ENCODE measurements at regions not wholly inside any gene's neighbourhood (a gene's known extent, or its start where the extent isn't known, plus 50 kb on each side); places are given as distances from the start of the nearest gene placed in this dataset.

GRCh38 chr14:53740570-53740969 lies 216.1 kb downstream of the BMP4 start:
- H4K20me1 ChIP-seq (replicated peaks; ENCODE audit: control insufficient read depth, insufficient read depth, low read length), result no peaks in the 10 kb centered on the region
- no peak overlapping the region for H2AFZ ChIP-seq (ENCODE audit: low read depth, low read length)
- no peak overlapping the region for H3K27ac ChIP-seq (ENCODE audit: extremely low read depth, low read depth, low read length)
- H3K4me2 ChIP-seq (ENCODE audit: insufficient read depth, low read length), result no peak overlapping the region
- no peak for DNase-seq (ENCODE audit: extremely low read depth in 1 of 4, low spot score in 3 of 4)
- no peaks in the 10 kb centered on the region for H3K27me3 ChIP-seq (ENCODE audit: control insufficient read depth in 2 of 2, insufficient read depth in 2 of 2, low read length in 2 of 2)
- ATAC-seq, result no peak
- in situ Hi-C loops (cut with MboI), result no loop called here
- intact Hi-C loops (cut with micrococcal nuclease), result no loop called here
- no TSS peak for BruUV-seq (replicated peaks)
- no peak for FAIRE-seq
- no peak for TF ChIP-seq KHSRP (IDR thresholded peaks at IDR 0.05)
- no peak overlapping the region for H3K4me3 ChIP-seq
- H3K9me3 ChIP-seq (replicated peaks; ENCODE audit: control insufficient read depth, insufficient read depth, low read depth, low read length), result no peaks in the 10 kb centered on the region
- no peaks in the 10 kb centered on the region for H3K36me3 ChIP-seq (ENCODE audit: control insufficient read depth, insufficient read depth, low read length)
- no peak overlapping the region for H3K9ac ChIP-seq (ENCODE audit: insufficient read depth in 1 of 2, low read depth in 2 of 2, low read length in 2 of 2)
- no peaks in the 10 kb centered on the region for H3K79me2 ChIP-seq (ENCODE audit: control insufficient read depth, insufficient read depth, low read length)
- POLR2A ChIA-PET, result interaction anchor here (1.2 kb wide), 1 partner anchor 9 kb away, joined by 3 read pairs; no protein-coding TSS in a partner anchor
- no peaks in the 10 kb centered on the region for H3K4me1 ChIP-seq (replicated peaks in 1 of 2; ENCODE audit: control insufficient read depth in 2 of 2, insufficient read depth in 2 of 2, low read length in 2 of 2)
- CTCF ChIA-PET (ENCODE audit: low intra/inter-chr PET ratio), result no interaction called here
- H3K9me1 ChIP-seq (ENCODE audit: control insufficient read depth, insufficient read depth, low read length), result no peaks in the 10 kb centered on the region

GRCh38 chr14:53735916-53736315 lies 220.7 kb downstream of the BMP4 start:
- Histone ChIP-seq H3K79me2 (ENCODE audit: control insufficient read depth, insufficient read depth, low read length) (no peaks in the 10 kb centered on the region), H3K36me3 (ENCODE audit: control insufficient read depth, insufficient read depth, low read length) (no peaks in the 10 kb centered on the region), H3K4me3 (no peak overlapping the region), H3K27ac (ENCODE audit: extremely low read depth, low read depth, low read length) (no peak overlapping the region), H3K27me3 (ENCODE audit: control insufficient read depth in 2 of 2, insufficient read depth in 2 of 2, low read length in 2 of 2) (no peaks in the 10 kb centered on the region), H3K9me1 (ENCODE audit: control insufficient read depth, insufficient read depth, low read length) (no peaks in the 10 kb centered on the region), H3K9ac (ENCODE audit: insufficient read depth in 1 of 2, low read depth in 2 of 2, low read length in 2 of 2) (no peak overlapping the region), H3K4me1 (replicated peaks in 1 of 2; ENCODE audit: control insufficient read depth in 2 of 2, insufficient read depth in 2 of 2, low read length in 2 of 2) (no peaks in the 10 kb centered on the region), H3K9me3 (replicated peaks; ENCODE audit: control insufficient read depth, insufficient read depth, low read depth, low read length) (no peaks in the 10 kb centered on the region), H4K20me1 (replicated peaks; ENCODE audit: control insufficient read depth, insufficient read depth, low read length) (no peaks in the 10 kb centered on the region), H2AFZ (ENCODE audit: low read depth, low read length) (no peak overlapping the region), H3K4me2 (ENCODE audit: insufficient read depth, low read length) (no peak overlapping the region)
- no TSS peak for BruUV-seq (replicated peaks)
- POLR2A ChIA-PET, result no interaction called here
- in situ Hi-C loops (cut with MboI) (no loop called here), intact Hi-C loops (cut with micrococcal nuclease) (no loop called here)
- 0% methylated on average over 2 of the region's 2 CpGs for WGBS (ENCODE audit: insufficient coverage, low coverage, missing lambda C conversion rate)
- CTCF ChIA-PET (ENCODE audit: low intra/inter-chr PET ratio), result no interaction called here
- ATAC-seq (no peak), DNase-seq (ENCODE audit: extremely low read depth in 1 of 4, low spot score in 3 of 4) (no peak), FAIRE-seq (no peak)
- no peak for TF ChIP-seq ZBTB49 (CRISPR knock-in tag; IDR thresholded peaks at IDR 0.05; ENCODE audit: borderline replicate concordance)
- TF ChIP-seq, protein P1, sequence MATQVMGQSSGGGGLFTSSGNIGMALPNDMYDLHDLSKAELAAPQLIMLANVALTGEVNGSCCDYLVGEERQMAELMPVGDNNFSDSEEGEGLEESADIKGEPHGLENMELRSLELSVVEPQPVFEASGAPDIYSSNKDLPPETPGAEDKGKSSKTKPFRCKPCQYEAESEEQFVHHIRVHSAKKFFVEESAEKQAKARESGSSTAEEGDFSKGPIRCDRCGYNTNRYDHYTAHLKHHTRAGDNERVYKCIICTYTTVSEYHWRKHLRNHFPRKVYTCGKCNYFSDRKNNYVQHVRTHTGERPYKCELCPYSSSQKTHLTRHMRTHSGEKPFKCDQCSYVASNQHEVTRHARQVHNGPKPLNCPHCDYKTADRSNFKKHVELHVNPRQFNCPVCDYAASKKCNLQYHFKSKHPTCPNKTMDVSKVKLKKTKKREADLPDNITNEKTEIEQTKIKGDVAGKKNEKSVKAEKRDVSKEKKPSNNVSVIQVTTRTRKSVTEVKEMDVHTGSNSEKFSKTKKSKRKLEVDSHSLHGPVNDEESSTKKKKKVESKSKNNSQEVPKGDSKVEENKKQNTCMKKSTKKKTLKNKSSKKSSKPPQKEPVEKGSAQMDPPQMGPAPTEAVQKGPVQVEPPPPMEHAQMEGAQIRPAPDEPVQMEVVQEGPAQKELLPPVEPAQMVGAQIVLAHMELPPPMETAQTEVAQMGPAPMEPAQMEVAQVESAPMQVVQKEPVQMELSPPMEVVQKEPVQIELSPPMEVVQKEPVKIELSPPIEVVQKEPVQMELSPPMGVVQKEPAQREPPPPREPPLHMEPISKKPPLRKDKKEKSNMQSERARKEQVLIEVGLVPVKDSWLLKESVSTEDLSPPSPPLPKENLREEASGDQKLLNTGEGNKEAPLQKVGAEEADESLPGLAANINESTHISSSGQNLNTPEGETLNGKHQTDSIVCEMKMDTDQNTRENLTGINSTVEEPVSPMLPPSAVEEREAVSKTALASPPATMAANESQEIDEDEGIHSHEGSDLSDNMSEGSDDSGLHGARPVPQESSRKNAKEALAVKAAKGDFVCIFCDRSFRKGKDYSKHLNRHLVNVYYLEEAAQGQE (IDR thresholded peaks at IDR 0.05; ENCODE audit: borderline replicate concordance), result no peak
- TF ChIP-seq, protein P1 (CRISPR knock-in tag; IDR thresholded peaks at IDR 0.05; ENCODE audit: low read depth), result no peak
- TF ChIP-seq ZNF589 (CRISPR knock-in tag; IDR thresholded peaks at IDR 0.05; ENCODE audit: low read depth), result no peak
- TF ChIP-seq ZNF696 (CRISPR knock-in tag; conservative IDR thresholded peaks at IDR 0.05), result no peak
- no peak for TF ChIP-seq TBP (optimal IDR thresholded peaks at IDR 0.05; ENCODE audit: low read depth, low read length)
